Common myeloid progenitor, CD34-positive (primary cell): ENCODE measurements at regions not wholly inside any gene's neighbourhood (a gene's known extent, or its start where the extent isn't known, plus 50 kb on each side); places are given as distances from the start of the nearest gene placed in this dataset.

Experiments used
- CTCF ChIA-PET: fragments of 350-600 bp; sonication (Branson Sonifier 250); formaldehyde crosslinking; loops from one replicate; lab custom pipeline; 2021; ENCODE audit warnings: antibody characterized with exemption; lab: Charles Lee
- POLR2A ChIA-PET: fragments of 350-600 bp; sonication (Branson Sonifier 250); formaldehyde crosslinking; loops from one replicate; lab custom pipeline; 2021; ENCODE audit warnings: antibody characterized with exemption; lab: Charles Lee
- DNase-seq, 3 donors: peaks; one replicate each; pipeline versions ENCODE4 v3.0.0 to v3.0.0-alpha.2; 2013
- H3K27ac ChIP-seq, 2 experiments: 1 replicate in 1 of 2; 2 replicates in 1 of 2; pipeline ENCODE4 v1.7.0; 2013; ENCODE audit warnings: inconsistent platforms in 2 of 2, low read length in 2 of 2, mild to moderate bottlenecking in 2 of 2, low read depth in 1 of 2, moderate library complexity in 1 of 2; ENCODE audit not compliant: severe bottlenecking in 2 of 2, insufficient read depth in 1 of 2, poor library complexity in 1 of 2
- H3K27me3 ChIP-seq, 5 experiments: replicated peaks in 2 of 5; 1 replicate in 3 of 5; 2 replicates in 2 of 5; pipeline versions ENCODE4 v1.6.1 to v1.7.0; 2013; ENCODE audit warnings: low read length in 4 of 5, mild to moderate bottlenecking in 2 of 5, moderate library complexity in 2 of 5, inconsistent platforms in 1 of 5; ENCODE audit not compliant: insufficient read depth in 5 of 5, control insufficient read depth in 4 of 5
- H3K36me3 ChIP-seq, 4 experiments: 1 replicate in 2 of 4; 2 replicates in 2 of 4; pipeline versions ENCODE4 v1.6.1 to v1.7.0; 2013; ENCODE audit warnings: low read length in 3 of 4, control low read depth in 1 of 4, mild to moderate bottlenecking in 1 of 4; ENCODE audit not compliant: control insufficient read depth in 4 of 4, insufficient read depth in 4 of 4
- H3K4me1 ChIP-seq, 4 experiments: 1 replicate in 3 of 4; 2 replicates in 1 of 4; pipeline versions ENCODE4 v1.6.1 to v1.7.1; 2013; ENCODE audit warnings: low read length in 3 of 4, mild to moderate bottlenecking in 3 of 4, control low read depth in 1 of 4, inconsistent platforms in 1 of 4, moderate library complexity in 1 of 4; ENCODE audit not compliant: control insufficient read depth in 4 of 4, insufficient read depth in 4 of 4; ENCODE audit errors: control extremely low read depth in 1 of 4
- H3K4me3 ChIP-seq, 7 experiments: 1 replicate in 4 of 7; 2 replicates in 3 of 7; pipeline versions ENCODE4 v1.5.1 to v1.7.0; 2013; ENCODE audit warnings: mild to moderate bottlenecking in 7 of 7, low read length in 6 of 7, moderate library complexity in 6 of 7, inconsistent platforms in 2 of 7, low read depth in 2 of 7, control low read depth in 1 of 7; ENCODE audit not compliant: insufficient read depth in 4 of 7, control insufficient read depth in 1 of 7; ENCODE audit errors: extremely low read depth in 1 of 7
- H3K9me3 ChIP-seq, 5 experiments: 1 replicate in 4 of 5; 2 replicates in 1 of 5; pipeline versions ENCODE4 v1.6.1 to v1.7.1; 2013; ENCODE audit warnings: low read length in 4 of 5, mild to moderate bottlenecking in 2 of 5, inconsistent platforms in 1 of 5, low read depth in 1 of 5, moderate library complexity in 1 of 5; ENCODE audit not compliant: control insufficient read depth in 4 of 5, insufficient read depth in 2 of 5; ENCODE audit errors: control extremely low read depth in 1 of 5
- WGBS: methylation state at CpG from one replicate; pipeline ENCODE4 v1.1.5; 2013; ENCODE audit not compliant: insufficient coverage; 5-methylcytosine and 5-hydroxymethylcytosine counted together

- WGBS = 100% methylated on average over 1 of the region's 2 CpGs
- DNase-seq = no peak
- Histone ChIP-seq H3K4me3 (no peak overlapping the region), H3K27ac (no peak overlapping the region), H3K9me3 (no peaks in the 10 kb centered on the region), H3K4me1 (peaks cover 0 to 11% (median 7%) of the 10 kb centered on the region in 4 experiments), H3K36me3 (no peaks in the 10 kb centered on the region), H3K27me3 (no peaks in the 10 kb centered on the region)
- CTCF ChIA-PET = no interaction called here
- POLR2A ChIA-PET = no interaction called here
Measured at GRCh38 chr2:163351966-163352365, 383.8 kb downstream of the FIGN start.

GRCh38 chr2:163351143-163351542 is 384.7 kb downstream of the FIGN start:
- no peaks in the 10 kb centered on the region for H3K36me3 ChIP-seq
- H3K27ac ChIP-seq = no peak overlapping the region
- H3K4me1 ChIP-seq = peaks cover 0 to 11% (median 7%) of the 10 kb centered on the region in 4 experiments
- H3K4me3 ChIP-seq = no peak overlapping the region
- POLR2A ChIA-PET = no interaction called here
- H3K27me3 ChIP-seq = no peaks in the 10 kb centered on the region
- no CpG with 5 or more reads among the region's 3 CpGs for WGBS
- no peak for DNase-seq
- CTCF ChIA-PET = no interaction called here
- H3K9me3 ChIP-seq = no peaks in the 10 kb centered on the region

- Histone ChIP-seq H3K4me3 (peak overlapping the region in 4 of 7 experiments; percentile 45 to 63 (median 52)), H3K27ac (no peak overlapping the region), H3K36me3 (no peaks in the 10 kb centered on the region), H3K9me3 (no peaks in the 10 kb centered on the region), H3K4me1 (peaks cover 0 to 11% (median 7%) of the 10 kb centered on the region in 4 experiments), H3K27me3 (no peaks in the 10 kb centered on the region)
- POLR2A ChIA-PET = no interaction called here
- peak in 2 of 3 donors; percentile 38 to 63 for DNase-seq
- WGBS = 92% methylated on average over 4 of the region's 8 CpGs
- CTCF ChIA-PET = interaction anchor here (1.3 to 1.8 kb wide), 2 partner anchors 209 to 1130 kb away, joined by 3 to 5 read pairs; no protein-coding TSS in a partner anchor
Measured at GRCh38 chr2:163348857-163349380, 386.9 kb downstream of the FIGN start.

- peak in 2 of 3 donors; percentile 4 to 23 for DNase-seq
- H3K36me3 ChIP-seq = no peaks in the 10 kb centered on the region
- 59% methylated on average over 38 of the region's 46 CpGs for WGBS
- POLR2A ChIA-PET = no interaction called here
- CTCF ChIA-PET = interaction anchor here (1.6 to 1.8 kb wide), 3 partner anchors 10 to 1130 kb away, joined by 3 to 5 read pairs (median 5); no protein-coding TSS in a partner anchor
- H3K27me3 ChIP-seq = no peaks in the 10 kb centered on the region
- H3K9me3 ChIP-seq = no peaks in the 10 kb centered on the region
- peak overlapping the region in 5 of 7 experiments; percentile 27 to 63 (median 48) for H3K4me3 ChIP-seq
- H3K4me1 ChIP-seq = peaks cover 0 to 11% (median 7%) of the 10 kb centered on the region in 4 experiments
- no peak overlapping the region for H3K27ac ChIP-seq
Measured at GRCh38 chr2:163347982-163348856, 387.6 kb downstream of the FIGN start.

- 18% methylated on average over 4 of the region's 6 CpGs for WGBS
- no peaks in the 10 kb centered on the region for H3K36me3 ChIP-seq
- CTCF ChIA-PET = interaction anchor here (0.6 to 1.4 kb wide), 3 partner anchors 1133 to 1306 kb away, joined by 3 to 4 read pairs (median 3); no protein-coding TSS in a partner anchor
- H3K4me1 ChIP-seq = peaks cover 0 to 11% (median 7%) of the 10 kb centered on the region in 4 experiments
- no peak overlapping the region for H3K4me3 ChIP-seq
- POLR2A ChIA-PET = interaction anchor here (0.6 kb wide), 1 partner anchor 48 kb away, joined by 3 read pairs; no protein-coding TSS in a partner anchor
- no peaks in the 10 kb centered on the region for H3K27me3 ChIP-seq
- peak; percentile 29 to 61 (median 49) for DNase-seq
- H3K27ac ChIP-seq = no peak overlapping the region
- H3K9me3 ChIP-seq = no peaks in the 10 kb centered on the region
Measured at GRCh38 chr2:163345795-163346573, 389.8 kb downstream of the FIGN start.

GRCh38 chr2:163343316-163343715 is 392.5 kb downstream of the FIGN start:
- WGBS = 100% methylated on average over 4 of the region's 7 CpGs
- H3K27ac ChIP-seq = no peak overlapping the region

More at GRCh38 chr2:163343316-163343715, 392.5 kb downstream of the FIGN start:
- Histone ChIP-seq H3K36me3 (no peaks in the 10 kb centered on the region), H3K27me3 (no peaks in the 10 kb centered on the region), H3K4me1 (peaks cover 0 to 4% (median 3%) of the 10 kb centered on the region in 4 experiments), H3K4me3 (no peak overlapping the region), H3K9me3 (peaks cover 0 to 2% (median 0%) of the 10 kb centered on the region in 5 experiments)
- ChIA-PET CTCF (no interaction called here), POLR2A (no interaction called here)
- no peak for DNase-seq
